Loucy (cell line): ENCODE measurements at regions not wholly inside any gene's neighbourhood (a gene's known extent, or its start where the extent isn't known, plus 50 kb on each side); places are given as distances from the start of the nearest gene placed in this dataset.

Experiments
- H2AFZ ChIP-seq: fragments of 200-600 bp; sonication (generic); 2 replicates; pipeline ENCODE4 v1.6.0; 2016; ENCODE audit warnings: antibody characterized with exemption, mild to moderate bottlenecking, low read length, moderate library complexity
- H3F3A ChIP-seq: fragments of 200-600 bp; 2 replicates; pipeline ENCODE4 v1.6.0; 2016; ENCODE audit warnings: antibody characterized with exemption, low read depth, mild to moderate bottlenecking
- H3K27me3 ChIP-seq: fragments of 200-600 bp; sonication (generic); 2 replicates; pipeline ENCODE4 v1.6.1; 2014; ENCODE audit warnings: low read length, mild to moderate bottlenecking; ENCODE audit not compliant: insufficient read depth, poor library complexity, severe bottlenecking
- H3K36me3 ChIP-seq: fragments of 200-600 bp; sonication (generic); 2 replicates; pipeline ENCODE4 v1.6.1; 2016; ENCODE audit warnings: low read length; ENCODE audit not compliant: insufficient read depth
- H3K4me1 ChIP-seq: fragments of 200-600 bp; sonication (generic); 2 replicates; pipeline ENCODE4 v1.5.1; 2014; ENCODE audit warnings: low read length, mild to moderate bottlenecking; ENCODE audit not compliant: insufficient read depth, poor library complexity, severe bottlenecking
- H3K4me2 ChIP-seq: fragments of 200-600 bp; sonication (generic); 2 replicates; pipeline ENCODE4 v1.6.0; 2014; ENCODE audit warnings: antibody characterized with exemption, low read length, low read depth, mild to moderate bottlenecking; ENCODE audit not compliant: poor library complexity, severe bottlenecking
- H3K4me3 ChIP-seq: fragments of 200-600 bp; sonication (generic); 2 replicates; pipeline ENCODE4 v1.5.1; 2014; ENCODE audit warnings: low read length, mild to moderate bottlenecking, mixed read lengths; ENCODE audit not compliant: poor library complexity, severe bottlenecking
- H3K79me2 ChIP-seq: fragments of 200-600 bp; sonication (generic); 2 replicates; pipeline ENCODE4 v1.6.1; 2014; ENCODE audit warnings: low read length; ENCODE audit not compliant: insufficient read depth
- H3K9ac ChIP-seq: fragments of 200-600 bp; sonication (generic); 2 replicates; pipeline ENCODE4 v1.6.0; 2014; ENCODE audit warnings: mild to moderate bottlenecking, low read depth, low read length, moderate library complexity; ENCODE audit not compliant: poor library complexity, severe bottlenecking
- H3K9me2 ChIP-seq: fragments of 200-600 bp; sonication (generic); replicated peaks from 2 replicates; pipeline ENCODE4 v1.6.1; 2016; ENCODE audit warnings: low read depth, low read length, mixed read lengths
- H3K9me3 ChIP-seq: fragments of 200-600 bp; sonication (generic); 2 replicates; pipeline ENCODE4 v1.6.1; 2014; ENCODE audit warnings: mild to moderate bottlenecking, antibody characterized with exemption, low read length, low read depth; ENCODE audit not compliant: insufficient read depth
- H4K20me1 ChIP-seq: fragments of 200-600 bp; sonication (generic); 2 replicates; pipeline ENCODE4 v1.6.0; 2014; ENCODE audit warnings: antibody characterized with exemption, low read length, mild to moderate bottlenecking; ENCODE audit not compliant: insufficient read depth, poor library complexity, severe bottlenecking
- EZH2phosphoT487 ChIP-seq: fragments of 200-600 bp; IDR thresholded peaks from 2 replicates; pipeline ENCODE4 v1.6.1; 2018; ENCODE audit warnings: antibody characterized with exemption, mild to moderate bottlenecking, moderate library complexity, borderline replicate concordance
- TF ChIP-seq, protein P1 (sequence below): fragments of 200-600 bp; sonication (generic); conservative IDR thresholded peaks from 2 replicates; pipeline ENCODE4 v1.5.1; 2014; ENCODE audit warnings: mild to moderate bottlenecking, antibody characterized with exemption, low read length

DNA sequence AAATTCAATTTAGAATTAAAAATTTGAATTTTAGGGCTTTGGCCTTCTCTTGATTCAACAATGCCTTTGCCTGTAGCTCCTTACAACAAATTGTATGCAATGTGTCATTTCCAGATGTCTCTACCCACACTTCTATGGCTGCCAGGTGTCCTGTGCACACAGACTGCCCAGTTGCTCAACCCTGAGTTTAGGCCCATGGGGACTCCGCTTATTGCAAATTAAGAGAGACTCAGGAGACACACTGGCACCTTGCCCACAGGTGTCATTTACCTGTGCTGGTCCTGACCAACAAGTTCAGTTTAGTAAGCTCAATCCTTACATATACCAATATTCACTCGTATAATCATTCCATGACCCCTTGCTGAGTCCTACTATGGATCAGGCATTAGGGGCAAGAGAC is 236.1 kb downstream of the OMA1 start:
- no peaks in the 10 kb centered on the region for H4K20me1 ChIP-seq
- no peaks in the 10 kb centered on the region; the same call in 1 of the 2 replicates for H3K9me2 ChIP-seq
- H2AFZ ChIP-seq, result no peak overlapping the region
- no peaks in the 10 kb centered on the region for H3K36me3 ChIP-seq
- H3K4me2 ChIP-seq, result no peak overlapping the region
- H3K79me2 ChIP-seq, result no peaks in the 10 kb centered on the region
- no peak overlapping the region for H3K9ac ChIP-seq
- TF ChIP-seq, protein P1, sequence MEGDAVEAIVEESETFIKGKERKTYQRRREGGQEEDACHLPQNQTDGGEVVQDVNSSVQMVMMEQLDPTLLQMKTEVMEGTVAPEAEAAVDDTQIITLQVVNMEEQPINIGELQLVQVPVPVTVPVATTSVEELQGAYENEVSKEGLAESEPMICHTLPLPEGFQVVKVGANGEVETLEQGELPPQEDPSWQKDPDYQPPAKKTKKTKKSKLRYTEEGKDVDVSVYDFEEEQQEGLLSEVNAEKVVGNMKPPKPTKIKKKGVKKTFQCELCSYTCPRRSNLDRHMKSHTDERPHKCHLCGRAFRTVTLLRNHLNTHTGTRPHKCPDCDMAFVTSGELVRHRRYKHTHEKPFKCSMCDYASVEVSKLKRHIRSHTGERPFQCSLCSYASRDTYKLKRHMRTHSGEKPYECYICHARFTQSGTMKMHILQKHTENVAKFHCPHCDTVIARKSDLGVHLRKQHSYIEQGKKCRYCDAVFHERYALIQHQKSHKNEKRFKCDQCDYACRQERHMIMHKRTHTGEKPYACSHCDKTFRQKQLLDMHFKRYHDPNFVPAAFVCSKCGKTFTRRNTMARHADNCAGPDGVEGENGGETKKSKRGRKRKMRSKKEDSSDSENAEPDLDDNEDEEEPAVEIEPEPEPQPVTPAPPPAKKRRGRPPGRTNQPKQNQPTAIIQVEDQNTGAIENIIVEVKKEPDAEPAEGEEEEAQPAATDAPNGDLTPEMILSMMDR, result no peak
- TF ChIP-seq EZH2phosphoT487, result no peak
- no peaks in the 10 kb centered on the region for H3K27me3 ChIP-seq
- H3F3A ChIP-seq, result no peaks in the 10 kb centered on the region
- H3K4me1 ChIP-seq, result no peaks in the 10 kb centered on the region
- H3K9me3 ChIP-seq, result no peaks in the 10 kb centered on the region
- no peak overlapping the region for H3K4me3 ChIP-seq

DNA sequence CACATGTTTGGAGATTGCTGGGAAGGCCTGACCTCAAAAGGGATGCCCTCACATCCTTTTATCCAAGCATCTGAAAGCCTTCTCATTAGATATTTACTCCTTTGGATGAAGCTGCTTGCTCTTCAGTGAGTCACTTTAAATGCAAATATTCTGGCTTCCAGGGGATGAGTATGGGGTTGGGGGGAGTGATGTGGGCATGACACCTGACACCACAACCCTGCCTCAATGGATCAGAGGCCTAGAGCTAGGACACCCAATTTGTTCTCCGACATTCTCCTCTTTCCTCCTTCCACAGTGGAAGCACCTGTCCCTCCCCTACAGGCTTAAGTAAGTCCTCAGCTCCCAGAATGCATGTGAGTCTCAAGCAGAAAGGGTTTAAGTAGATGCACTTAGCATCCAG is 238.3 kb downstream of the OMA1 start:
- Histone ChIP-seq H2AFZ (no peak overlapping the region), H3K4me2 (no peak overlapping the region), H3F3A (no peaks in the 10 kb centered on the region), H3K9me3 (no peaks in the 10 kb centered on the region), H3K4me1 (no peaks in the 10 kb centered on the region), H3K36me3 (no peaks in the 10 kb centered on the region), H3K27me3 (no peaks in the 10 kb centered on the region), H3K9ac (no peak overlapping the region), H3K4me3 (no peak overlapping the region), H3K79me2 (no peaks in the 10 kb centered on the region), H4K20me1 (no peaks in the 10 kb centered on the region), H3K9me2 (no peaks in the 10 kb centered on the region)
- TF ChIP-seq, protein P1, result no peak
- no peak for TF ChIP-seq EZH2phosphoT487

DNA sequence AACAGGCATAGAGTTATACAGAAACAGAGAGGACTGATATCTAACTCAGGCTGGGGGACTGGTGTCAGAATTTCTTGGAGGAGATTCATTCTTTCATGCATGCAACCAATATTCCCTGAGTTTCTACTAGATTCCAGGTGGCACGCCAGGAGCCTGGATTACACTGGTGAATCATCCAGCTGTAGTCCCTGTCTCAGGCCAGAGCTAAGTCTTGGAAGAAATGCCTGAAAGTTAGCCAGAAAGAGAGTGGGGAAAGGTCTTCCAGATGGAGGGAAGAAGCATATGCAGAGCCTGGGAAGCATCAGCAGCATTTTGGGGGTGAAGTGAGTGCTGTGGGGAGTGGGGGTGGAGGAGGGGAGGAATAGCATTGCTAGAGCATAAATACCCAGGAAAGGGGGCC is 239.1 kb downstream of the OMA1 start:
- no peak overlapping the region for H3K4me2 ChIP-seq
- TF ChIP-seq EZH2phosphoT487, result no peak
- TF ChIP-seq, protein P1, result no peak

More for the DNA sequence above, 239.1 kb downstream of the OMA1 start:
- Histone ChIP-seq H3K9ac (no peak overlapping the region), H3K4me1 (no peaks in the 10 kb centered on the region), H3K36me3 (no peaks in the 10 kb centered on the region), H3K4me3 (no peak overlapping the region), H2AFZ (no peak overlapping the region), H4K20me1 (no peaks in the 10 kb centered on the region), H3K27me3 (no peaks in the 10 kb centered on the region), H3K79me2 (no peaks in the 10 kb centered on the region), H3K9me3 (no peaks in the 10 kb centered on the region), H3K9me2 (no peaks in the 10 kb centered on the region), H3F3A (no peaks in the 10 kb centered on the region)
